Peyer's patch (tissue), 4 donors: ENCODE measurements at regions not wholly inside any gene's neighbourhood (a gene's known extent, or its start where the extent isn't known, plus 50 kb on each side); places are given as distances from the start of the nearest gene placed in this dataset.

Source experiments
- CTCF ChIP-seq, 6 experiments: fragments of 450-650 bp in 4 of 6; fragments of 200-600 bp in 2 of 6; sonication (generic) in 1 of 6; IDR thresholded peaks; one replicate each; pipeline ENCODE4 v1.5.1; 2017 to 2019; ENCODE audit warnings: antibody characterized with exemption in 6 of 6, mild to moderate bottlenecking in 3 of 6, moderate library complexity in 1 of 6
- POLR2A ChIP-seq, 2 donors: fragments of 450-650 bp; IDR thresholded peaks; one replicate each; pipeline ENCODE4 v1.5.1; 2017; ENCODE audit warnings: antibody characterized with exemption in 2 of 2, mild to moderate bottlenecking in 2 of 2, moderate library complexity in 2 of 2

GRCh38 chr1:115419571-115419970 lies 81.5 kb upstream of the NGF start:
- TF ChIP-seq CTCF (IDR thresholded peaks at IDR 0.05) (no peak), POLR2A (IDR thresholded peaks at IDR 0.05) (no peak)
